Eye (tissue), 1 donor: ENCODE measurements at regions not wholly inside any gene's neighbourhood (a gene's known extent, or its start where the extent isn't known, plus 50 kb on each side); places are given as distances from the start of the nearest gene placed in this dataset.

Experiments
- DNase-seq: peaks from one replicate; pipeline ENCODE4 v3.0.0-alpha.2; 2015

DNA sequence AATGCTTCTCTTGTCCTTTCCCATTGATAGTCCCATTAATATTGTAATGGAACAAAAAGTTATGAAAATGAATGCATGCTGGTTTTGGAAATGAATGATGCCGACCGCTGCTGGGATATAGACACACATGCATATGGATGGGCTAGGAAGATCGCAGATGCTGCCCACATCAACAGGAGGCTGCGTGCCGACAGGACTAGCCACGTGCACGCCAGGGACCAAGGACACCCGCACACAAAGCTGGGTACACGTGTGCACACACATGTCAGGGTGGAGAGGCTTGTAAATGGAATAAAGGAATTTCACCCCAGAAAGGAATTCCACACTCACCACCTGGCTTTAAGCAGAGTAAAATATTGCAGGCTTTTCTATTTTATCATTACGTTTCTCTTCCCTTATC lies 153.8 kb upstream of the VASH1 start:
- no peak for DNase-seq

DNA sequence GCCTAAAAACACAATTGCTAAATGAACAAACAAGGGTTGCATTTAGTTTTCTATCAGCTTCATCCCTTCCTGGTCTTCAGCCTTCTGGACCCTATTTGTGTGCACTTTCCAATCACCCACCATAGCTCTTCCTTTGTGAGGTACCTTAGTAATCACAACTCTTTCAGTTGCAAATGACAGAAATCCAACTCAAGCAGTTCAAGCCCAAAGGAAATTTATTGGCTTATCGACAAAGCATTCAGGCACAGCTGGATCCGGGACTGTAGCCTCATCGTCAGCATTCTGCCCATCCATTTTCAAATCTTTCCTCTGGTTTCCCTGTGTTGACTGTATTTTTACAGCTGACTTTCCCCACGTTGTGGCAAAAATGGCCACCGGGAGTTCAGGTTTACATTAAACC lies 148.6 kb upstream of the VASH1 start:
- no peak for DNase-seq

DNA sequence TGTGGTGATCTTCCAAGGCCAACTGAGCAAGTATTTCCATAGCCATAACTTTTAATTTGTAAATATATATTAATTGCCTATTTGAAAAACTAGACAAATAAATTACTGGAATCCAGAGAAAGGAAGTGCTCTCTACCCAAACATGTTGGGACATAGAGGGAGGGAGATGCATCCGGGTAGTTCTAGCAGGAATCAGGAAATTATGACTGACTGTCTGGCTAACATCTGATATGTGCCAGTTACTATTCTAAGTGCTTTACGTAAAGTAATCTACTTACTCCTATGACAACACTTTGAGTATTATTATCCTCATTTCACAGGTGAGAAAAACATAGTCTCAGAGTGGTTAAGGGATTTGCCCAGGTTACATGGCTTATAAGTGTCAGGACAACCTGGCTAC lies 147.7 kb upstream of the VASH1 start:
- DNase-seq, result no peak

GRCh38 chr14:76615331-76615730 lies 145.9 kb upstream of the VASH1 start:
- no peak for DNase-seq

DNA sequence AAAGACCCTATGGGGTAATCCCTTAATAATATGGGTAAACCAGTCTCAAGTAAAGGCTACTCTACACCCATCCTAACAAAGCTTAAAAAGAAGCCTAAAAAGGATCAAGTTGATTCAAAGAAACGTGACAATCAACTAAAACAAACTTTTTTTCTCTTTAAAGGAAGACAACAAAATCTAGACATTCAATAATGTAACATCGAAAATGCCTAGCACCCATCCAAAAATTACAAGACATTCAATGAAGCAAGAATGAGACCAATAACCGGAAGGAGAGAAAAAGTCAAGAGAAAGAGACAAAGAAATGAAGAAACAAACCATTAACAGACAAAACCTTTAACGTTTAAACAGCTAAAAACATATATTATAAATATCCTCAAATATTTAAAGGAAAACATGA lies 143.8 kb upstream of the VASH1 start:
- DNase-seq, result no peak

GRCh38 chr14:76636602-76637001 lies 124.7 kb upstream of the VASH1 start:
- no peak for DNase-seq

DNA sequence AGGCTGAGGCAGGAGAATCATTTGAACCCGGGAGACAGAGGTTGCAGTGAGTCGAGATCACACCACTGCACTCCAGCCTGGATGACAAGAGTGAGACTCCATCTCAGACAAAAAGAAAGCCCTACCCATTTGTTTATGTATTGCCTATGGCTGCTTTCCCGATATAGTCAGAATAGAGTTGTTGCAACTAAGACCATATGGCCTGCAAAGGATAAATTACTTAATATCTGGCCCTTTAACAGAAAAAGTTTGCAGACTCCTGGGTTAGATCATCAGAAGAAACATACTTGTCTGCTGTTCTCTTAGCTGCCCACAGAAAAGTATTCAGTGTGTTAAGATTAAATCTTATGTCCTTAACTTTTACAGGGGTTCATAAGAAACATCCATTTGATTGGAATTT lies 122.4 kb upstream of the VASH1 start:
- DNase-seq, result no peak

DNA sequence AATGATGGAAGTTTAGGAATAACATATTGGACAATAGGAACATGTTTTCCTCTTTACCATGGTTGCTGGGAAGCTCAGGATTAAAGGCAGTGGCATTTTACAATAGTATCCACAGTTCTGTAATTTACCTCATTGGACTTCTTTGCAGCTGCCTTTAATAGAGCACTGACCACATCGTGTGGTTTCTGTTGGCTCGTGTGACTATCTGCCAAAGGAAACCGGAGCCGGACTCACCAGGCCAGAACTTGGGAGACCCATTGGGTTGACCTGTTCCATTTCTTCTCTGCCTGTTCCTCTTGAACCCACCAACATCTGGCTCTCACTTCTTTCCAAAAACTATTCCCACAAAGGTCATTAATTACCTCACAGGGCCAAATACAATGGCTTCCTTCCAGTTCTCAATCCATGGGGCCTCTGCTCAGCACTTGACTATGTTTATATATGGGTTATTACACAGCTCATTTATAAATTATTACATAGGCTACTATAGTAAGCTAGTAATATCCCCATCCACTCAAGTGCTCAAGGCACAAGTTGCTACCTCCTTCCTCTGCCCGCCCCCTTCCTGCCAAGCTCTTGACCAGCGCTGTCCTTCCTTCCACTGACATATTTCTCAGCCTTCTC lies 121.5 kb upstream of the VASH1 start:
- no peak for DNase-seq

GRCh38 chr14:76640923-76641395 lies 120.3 kb upstream of the VASH1 start:
- DNase-seq, result peak; percentile 52

DNA sequence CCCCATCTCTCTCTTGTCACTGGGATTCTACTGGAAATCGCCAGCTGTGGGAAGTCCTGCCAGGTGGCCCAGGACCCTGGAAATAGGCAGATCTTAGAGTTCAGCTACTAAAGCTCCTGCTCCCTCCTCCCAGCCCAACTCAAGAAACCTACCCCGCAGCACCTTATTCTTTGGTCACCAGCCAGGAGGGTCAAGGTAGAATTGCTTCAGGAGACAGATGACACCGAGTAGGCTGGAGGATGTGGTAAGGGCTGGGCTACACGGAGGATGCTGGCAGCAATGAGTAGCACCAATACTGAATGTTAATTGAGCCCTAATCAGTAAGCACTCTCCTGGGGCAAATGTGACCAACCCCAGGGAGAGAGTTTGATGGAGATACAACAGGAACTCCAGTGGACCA lies 119.7 kb upstream of the VASH1 start:
- DNase-seq, result no peak

DNA sequence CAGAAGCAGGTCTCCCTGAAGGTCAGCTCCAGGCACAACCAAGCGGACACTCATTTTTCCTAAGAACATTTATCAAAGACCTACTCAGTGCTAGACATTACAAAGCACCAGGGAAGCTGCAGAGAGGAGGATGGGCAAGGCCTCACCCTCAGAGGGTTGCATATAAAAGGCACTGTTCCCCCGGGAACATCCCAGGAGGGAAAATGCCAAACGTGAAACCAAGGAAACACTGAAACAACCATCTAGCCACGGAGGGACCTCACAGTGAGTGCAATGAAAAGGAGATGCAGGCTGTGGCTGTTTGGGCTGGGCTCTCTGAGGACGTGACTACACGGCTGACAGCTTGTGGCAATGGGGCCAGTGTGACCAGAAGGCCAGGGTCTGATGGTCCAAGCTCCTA lies 117.4 kb upstream of the VASH1 start:
- DNase-seq, result no peak

DNA sequence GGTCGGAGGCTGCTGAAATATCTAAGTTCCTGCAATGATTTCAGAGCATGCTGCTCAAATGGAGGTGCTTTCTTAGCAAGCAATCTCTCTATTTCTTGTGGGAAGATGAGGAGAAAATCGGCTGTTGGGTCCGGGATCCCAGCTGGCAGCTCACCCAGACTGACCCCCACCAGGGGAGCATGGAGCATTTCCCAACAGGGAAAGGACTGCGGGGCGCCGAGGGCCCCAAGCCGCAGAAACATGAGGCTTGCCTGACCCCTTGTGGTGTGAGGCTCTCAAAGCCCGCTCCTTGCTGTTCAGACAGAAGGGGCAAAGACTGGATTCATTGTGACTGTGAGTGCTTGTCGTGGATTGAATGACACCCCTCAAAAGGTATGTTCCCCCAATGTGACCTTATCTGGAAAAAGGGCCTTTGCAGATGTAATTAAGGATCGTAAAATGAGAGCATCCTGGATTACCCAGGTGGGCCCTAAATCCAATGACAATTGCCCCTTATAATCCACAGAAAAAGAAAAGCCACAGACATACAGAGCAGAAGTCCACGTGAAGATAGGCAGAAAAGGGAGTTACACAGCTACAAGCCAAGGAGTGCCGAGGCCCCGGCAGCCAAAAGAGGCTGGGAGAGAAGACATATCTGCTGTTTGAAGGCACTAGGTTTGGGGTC lies 116.3 kb upstream of the VASH1 start:
- DNase-seq, result peak; percentile 77

- DNase-seq, result peak; percentile 81
These were observed 113.5 kb upstream of the VASH1 start for GRCh38 chr14:76647697-76648298.

DNA sequence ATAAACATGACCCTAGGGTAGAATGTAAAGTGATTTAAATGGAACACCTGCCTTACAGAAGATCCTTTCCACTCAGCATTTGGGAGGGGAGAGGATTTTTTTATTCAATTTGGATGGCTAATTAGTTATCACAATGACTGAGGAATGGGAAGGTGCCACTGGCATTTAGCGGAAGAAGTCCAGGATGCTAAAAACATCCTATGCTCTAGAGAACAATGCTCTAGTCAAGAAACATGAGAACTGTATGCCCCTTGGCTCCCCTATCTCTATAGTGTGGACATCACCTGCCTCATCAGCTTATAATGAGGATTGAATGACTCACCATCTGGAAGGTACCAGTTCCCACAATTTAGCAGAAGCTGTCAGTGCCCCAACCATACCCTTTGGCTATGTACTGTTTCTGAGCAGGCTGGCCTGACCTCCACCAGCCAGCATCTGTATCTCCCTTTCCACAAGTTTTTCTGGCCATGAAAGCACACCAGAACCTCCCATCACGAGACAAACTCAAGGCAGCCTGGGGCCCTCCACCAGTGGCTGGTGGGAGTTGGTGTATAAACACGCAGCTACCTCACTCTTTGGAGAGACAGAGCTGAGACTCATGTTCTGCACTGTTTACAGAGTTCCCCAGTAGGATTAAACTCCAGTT lies 109.7 kb upstream of the VASH1 start:
- DNase-seq, result no peak

DNA sequence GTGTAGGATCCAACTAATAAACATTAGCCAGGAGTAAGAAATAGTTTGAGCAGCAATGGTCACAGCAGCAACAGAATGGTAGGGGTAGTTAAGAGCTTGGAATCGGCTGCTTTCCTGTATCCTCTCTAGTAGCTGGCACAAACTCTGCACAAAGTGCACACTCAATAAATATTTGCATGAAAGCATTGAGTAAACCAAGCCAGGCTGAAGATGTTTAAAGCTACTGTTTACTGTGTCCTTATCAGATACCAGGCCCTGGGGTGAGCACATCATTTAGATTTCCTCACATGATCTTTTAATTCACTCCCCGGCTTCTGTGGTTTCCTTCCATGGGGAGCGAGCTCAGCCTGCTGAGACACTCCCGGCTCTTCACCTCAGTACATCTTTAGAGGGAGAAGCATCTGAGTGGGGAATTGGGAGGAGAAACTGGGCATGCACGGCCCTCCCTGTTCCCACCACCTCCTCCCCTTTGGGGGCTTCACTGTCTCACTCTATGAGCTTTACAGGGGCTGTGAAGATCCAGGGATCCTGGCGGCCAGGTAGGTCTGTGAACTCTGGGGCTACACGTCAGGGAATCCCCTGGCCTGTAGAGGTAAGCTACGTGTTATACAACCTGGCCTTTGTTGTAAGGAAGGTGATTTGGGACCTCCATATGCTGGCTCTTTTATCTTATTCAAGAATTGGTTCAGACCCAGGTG lies 107.2 kb upstream of the VASH1 start:
- no peak for DNase-seq

GRCh38 chr14:76654573-76655108 lies 106.6 kb upstream of the VASH1 start:
- no peak for DNase-seq

DNA sequence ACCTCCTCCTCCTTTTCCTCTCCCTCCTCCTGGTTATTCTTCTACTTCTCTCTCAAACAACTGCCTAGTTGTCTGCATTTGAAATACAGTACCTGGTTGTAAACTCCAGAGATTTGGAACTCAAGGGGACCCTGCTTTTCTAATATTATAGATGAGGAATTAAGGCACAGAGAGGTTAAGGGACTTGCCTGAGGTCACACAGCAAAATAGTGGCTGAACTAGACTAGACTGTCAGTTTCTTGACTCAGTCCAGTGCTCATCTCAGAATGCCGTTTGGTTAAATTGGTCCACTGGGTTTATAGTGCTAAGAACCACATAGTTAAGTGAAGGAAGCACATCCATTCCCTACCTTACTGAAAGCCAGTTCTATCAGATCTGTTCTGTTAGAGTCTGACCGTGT lies 105.9 kb upstream of the VASH1 start:
- DNase-seq, result no peak

- DNase-seq, result no peak
These were observed 104.7 kb upstream of the VASH1 start for GRCh38 chr14:76656592-76656991.

DNA sequence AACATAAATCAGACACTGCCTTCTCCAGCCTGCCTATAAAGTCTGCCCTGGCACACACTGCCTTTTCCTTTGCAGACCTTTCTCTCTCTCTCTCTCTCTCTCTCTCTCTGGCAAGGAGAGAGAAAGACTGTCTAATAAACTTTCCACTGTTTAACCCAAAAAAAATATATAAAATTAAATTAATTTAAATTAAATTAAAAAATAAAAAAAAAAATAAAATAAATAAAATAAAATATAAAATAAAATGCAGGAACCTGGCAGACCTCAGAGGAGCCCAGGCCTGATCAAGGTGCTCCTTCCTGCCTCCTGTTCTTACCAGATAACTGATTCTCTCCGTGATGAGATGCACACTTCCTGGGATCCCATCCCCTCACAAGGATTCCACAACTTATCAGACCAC lies 103.9 kb upstream of the VASH1 start:
- no peak for DNase-seq

DNA sequence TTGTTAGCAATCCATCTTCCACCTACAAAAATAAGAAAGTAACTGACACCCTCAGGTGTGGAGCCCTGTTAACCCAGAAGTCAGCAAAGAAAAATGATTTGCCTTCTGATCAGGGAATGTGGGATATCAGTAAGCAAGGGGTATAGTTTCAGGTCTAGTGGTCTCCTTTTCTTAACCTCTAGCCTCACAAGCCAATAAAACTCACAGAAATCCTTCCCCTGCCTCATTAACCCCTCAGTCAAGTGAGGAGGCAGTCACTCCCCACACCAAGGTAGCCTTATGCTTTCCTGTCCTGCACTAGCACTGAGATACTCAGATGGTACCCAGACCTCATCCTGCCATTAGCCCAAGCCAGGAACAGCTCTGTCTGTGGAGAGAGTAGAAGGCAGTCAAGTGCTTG lies 103.4 kb upstream of the VASH1 start:
- no peak for DNase-seq

DNA sequence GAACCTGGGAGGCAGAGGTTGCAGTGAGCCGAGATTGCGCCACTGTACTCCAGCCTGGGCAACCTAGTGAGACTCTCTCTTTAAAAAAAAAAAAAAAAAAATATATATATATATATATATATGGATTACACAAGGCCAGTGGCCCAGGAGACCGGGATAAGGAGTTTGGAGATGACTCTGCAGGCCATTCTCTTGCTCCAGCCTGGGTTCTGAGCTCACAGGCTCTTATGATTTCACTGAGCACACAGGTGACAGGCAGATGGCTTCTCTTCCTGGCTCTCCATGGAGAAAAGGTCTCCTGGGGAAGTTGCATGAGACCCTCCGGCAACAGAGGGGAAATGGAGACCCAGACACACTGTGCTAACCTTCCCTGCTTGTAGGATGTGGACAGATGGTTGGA lies 98.7 kb upstream of the VASH1 start:
- no peak for DNase-seq

GRCh38 chr14:76664790-76665189 lies 96.5 kb upstream of the VASH1 start:
- no peak for DNase-seq

GRCh38 chr14:76666746-76667145 lies 94.5 kb upstream of the VASH1 start:
- DNase-seq, result no peak
